ENCODE measurements at regions not wholly inside any gene's neighbourhood (a gene's known extent, or its start where the extent isn't known, plus 50 kb on each side); places are given as distances from the start of the nearest gene placed in this dataset.

DNA sequence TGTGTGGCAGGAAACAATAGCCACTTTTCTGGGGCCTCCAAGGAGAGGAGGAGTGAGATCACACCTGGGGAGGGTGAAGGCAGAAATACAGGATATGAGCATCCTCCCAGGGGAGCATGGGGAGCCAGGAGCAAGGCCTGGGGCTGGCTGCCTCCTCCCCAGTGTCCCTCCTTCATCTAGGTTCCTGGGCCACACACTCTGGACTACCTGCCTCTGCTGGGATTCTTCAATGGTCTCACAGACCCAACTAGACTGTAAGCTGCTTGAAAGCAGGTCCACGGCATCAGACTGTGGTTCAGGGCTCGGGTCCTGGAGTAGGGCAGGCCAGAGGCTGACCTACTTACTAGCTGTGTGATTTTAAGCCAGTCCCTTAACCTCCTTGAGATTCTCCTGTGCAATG, 94.0 kb downstream of the MCFD2 start:
- TF ChIP-seq EZH2 (IDR thresholded peaks at IDR 0.05; ENCODE audit: insufficient read depth, low read length) (no peak), CTCF (IDR thresholded peaks at IDR 0.05; ENCODE audit: insufficient read depth, low read depth, low read length) (no peak)
